Activated T-cell treated with anti-CD3 and anti-CD28 coated beads, Interleukin-2, amount 50 U/mL, for 72 hours (primary cell): ENCODE measurements at regions not wholly inside any gene's neighbourhood (a gene's known extent, or its start where the extent isn't known, plus 50 kb on each side); places are given as distances from the start of the nearest gene placed in this dataset.
"Not testable (repeated sequence)": the region's sequence is repeated elsewhere in the genome, so short reads cannot be mapped to it uniquely, and the experiment has no call there.

Experiments
- ATAC-seq, 2 donors: fragments of 150-1000 bp; cut with Tn5 transposase; replicated peaks in 1 of 2; 2 replicates each; pipeline ENCODE4 v1.10.0; 2021; ENCODE audit warnings: moderate library complexity in 2 of 2, mild to moderate bottlenecking in 1 of 2
- DNase-seq, 2 donors: peaks; one replicate each; pipeline ENCODE4 v3.0.0; 2021 to 2022; ENCODE audit warnings: mixed read lengths in 1 of 2
- H3K27ac Mint-ChIP-seq: one replicate; pipeline ENCODE4 v1.8.0; 2022; ENCODE audit warnings: mild to moderate bottlenecking, moderate library complexity, mixed read lengths
- H3K27me3 Mint-ChIP-seq: one replicate; pipeline ENCODE4 v1.8.0; 2022; ENCODE audit warnings: low read depth, mixed read lengths
- H3K36me3 Mint-ChIP-seq, 2 donors: one replicate each; pipeline ENCODE4 v1.8.0; 2022; ENCODE audit warnings: mixed read lengths in 2 of 2, mild to moderate bottlenecking in 1 of 2; ENCODE audit not compliant: insufficient read depth in 2 of 2
- H3K4me1 Mint-ChIP-seq: one replicate; pipeline ENCODE4 v1.8.0; 2022; ENCODE audit warnings: low read depth, mixed read lengths
- H3K4me3 Mint-ChIP-seq, 2 donors: one replicate each; pipeline ENCODE4 v1.8.0; 2022; ENCODE audit warnings: mild to moderate bottlenecking in 2 of 2, mixed read lengths in 2 of 2, moderate library complexity in 2 of 2
- H3K9me3 Mint-ChIP-seq, 2 donors: one replicate each; pipeline ENCODE4 v1.8.0; 2022; ENCODE audit warnings: mixed read lengths in 2 of 2

- Mint-ChIP-seq H3K4me3 (no peak overlapping the region), H3K9me3 (no peaks in the 10 kb centered on the region), H3K36me3 (no peaks in the 10 kb centered on the region), H3K27ac (no peak overlapping the region), H3K27me3 (no peaks in the 10 kb centered on the region), H3K4me1 (no peaks in the 10 kb centered on the region)
- ATAC-seq = no peak
- no peak for DNase-seq
These were observed 2369.4 kb upstream of the ACO1 start for GRCh38 chr9:30015073-30015472.

GRCh38 chr9:30020161-30020560 is 2364.3 kb upstream of the ACO1 start:
- ATAC-seq (no peak), DNase-seq (no peak)
- Mint-ChIP-seq H3K36me3 (no peaks in the 10 kb centered on the region), H3K27ac (no peak overlapping the region), H3K9me3 (peaks cover 0 to 3% of the 10 kb centered on the region in 2 donors), H3K4me3 (no peak overlapping the region), H3K27me3 (no peaks in the 10 kb centered on the region), H3K4me1 (no peaks in the 10 kb centered on the region)

- no peaks in the 10 kb centered on the region for H3K4me1 Mint-ChIP-seq
- peaks cover 4% of the 10 kb centered on the region in 2 donors for H3K9me3 Mint-ChIP-seq
- no peaks in the 10 kb centered on the region for H3K36me3 Mint-ChIP-seq
- no peak for DNase-seq
- no peaks in the 10 kb centered on the region for H3K27me3 Mint-ChIP-seq
- no peak overlapping the region for H3K4me3 Mint-ChIP-seq
- H3K27ac Mint-ChIP-seq = no peak overlapping the region
- ATAC-seq = no peak
These were observed 2348.7 kb upstream of the ACO1 start for GRCh38 chr9:30035761-30036160.

GRCh38 chr9:30036558-30036957 is 2347.9 kb upstream of the ACO1 start:
- ATAC-seq (no peak), DNase-seq (no peak)
- Mint-ChIP-seq H3K27ac (no peak overlapping the region), H3K36me3 (no peaks in the 10 kb centered on the region), H3K4me3 (no peak overlapping the region), H3K4me1 (no peaks in the 10 kb centered on the region), H3K9me3 (peaks cover 4% of the 10 kb centered on the region in 2 donors), H3K27me3 (no peaks in the 10 kb centered on the region)

GRCh38 chr9:30039712-30040111 is 2344.7 kb upstream of the ACO1 start:
- Mint-ChIP-seq H3K27me3 (no peaks in the 10 kb centered on the region), H3K27ac (no peak overlapping the region), H3K4me1 (no peaks in the 10 kb centered on the region), H3K9me3 (peaks cover 0 to 2% of the 10 kb centered on the region in 2 donors), H3K36me3 (no peaks in the 10 kb centered on the region), H3K4me3 (no peak overlapping the region)
- DNase-seq (no peak), ATAC-seq (no peak)

- no peak overlapping the region for H3K4me3 Mint-ChIP-seq
- H3K9me3 Mint-ChIP-seq = peaks cover 0 to 2% of the 10 kb centered on the region in 2 donors
- ATAC-seq (no peak), DNase-seq (no peak)
- no peaks in the 10 kb centered on the region for H3K4me1 Mint-ChIP-seq
- no peaks in the 10 kb centered on the region for H3K27me3 Mint-ChIP-seq
- no peak overlapping the region for H3K27ac Mint-ChIP-seq
- H3K36me3 Mint-ChIP-seq = no peaks in the 10 kb centered on the region
These were observed 2336.0 kb upstream of the ACO1 start for GRCh38 chr9:30048396-30048795.

GRCh38 chr9:30058463-30058862 is 2326.0 kb upstream of the ACO1 start:
- H3K4me3 Mint-ChIP-seq = no peak overlapping the region
- no peaks in the 10 kb centered on the region for H3K36me3 Mint-ChIP-seq
- no peaks in the 10 kb centered on the region for H3K9me3 Mint-ChIP-seq
- DNase-seq (no peak), ATAC-seq (no peak)
- no peaks in the 10 kb centered on the region for H3K4me1 Mint-ChIP-seq
- no peaks in the 10 kb centered on the region for H3K27me3 Mint-ChIP-seq
- H3K27ac Mint-ChIP-seq = no peak overlapping the region

GRCh38 chr9:30060976-30061375 is 2323.5 kb upstream of the ACO1 start:
- Mint-ChIP-seq H3K36me3 (no peaks in the 10 kb centered on the region), H3K27ac (no peak overlapping the region), H3K9me3 (peaks cover 1 to 2% of the 10 kb centered on the region in 2 donors), H3K4me3 (no peak overlapping the region), H3K27me3 (no peaks in the 10 kb centered on the region), H3K4me1 (no peaks in the 10 kb centered on the region)
- DNase-seq = no peak
- no peak for ATAC-seq

- DNase-seq (no peak), ATAC-seq (no peak)
- Mint-ChIP-seq H3K27me3 (no peaks in the 10 kb centered on the region), H3K4me1 (no peaks in the 10 kb centered on the region), H3K9me3 (peaks cover 1 to 2% of the 10 kb centered on the region in 2 donors), H3K27ac (no peak overlapping the region), H3K4me3 (no peak overlapping the region), H3K36me3 (no peaks in the 10 kb centered on the region)
These were observed 2318.6 kb upstream of the ACO1 start for GRCh38 chr9:30065888-30066287.

- not testable (repeated sequence) for H3K4me3 Mint-ChIP-seq, H3K9me3 Mint-ChIP-seq, H3K36me3 Mint-ChIP-seq, H3K27ac Mint-ChIP-seq, DNase-seq, H3K4me1 Mint-ChIP-seq, ATAC-seq, H3K27me3 Mint-ChIP-seq
These were observed 2315.2 kb upstream of the ACO1 start for GRCh38 chr9:30069236-30069635.

- Mint-ChIP-seq H3K27ac (peak overlapping the region; percentile 35), H3K4me3 (peak overlapping the region in 1 of 2 donors; percentile 41), H3K36me3 (peaks cover 2 to 5% of the 10 kb centered on the region in 2 donors), H3K27me3 (no peaks in the 10 kb centered on the region), H3K4me1 (peaks cover 26% of the 10 kb centered on the region), H3K9me3 (peaks cover 9 to 10% of the 10 kb centered on the region in 2 donors)
- ATAC-seq = peak in 1 of 2 donors; percentile 20
- no peak for DNase-seq
These were observed 2309.4 kb upstream of the ACO1 start for GRCh38 chr9:30075022-30075421.

GRCh38 chr9:30075451-30076199 is 2308.8 kb upstream of the ACO1 start:
- Mint-ChIP-seq H3K4me1 (peaks cover 26% of the 10 kb centered on the region), H3K9me3 (peaks cover 9 to 10% of the 10 kb centered on the region in 2 donors), H3K27ac (peak overlapping the region; percentile 35), H3K36me3 (peaks cover 2 to 5% of the 10 kb centered on the region in 2 donors), H3K4me3 (peak overlapping the region in 1 of 2 donors; percentile 41), H3K27me3 (no peaks in the 10 kb centered on the region)
- DNase-seq = peak; percentile 35 to 70
- ATAC-seq = peak; percentile 89

GRCh38 chr9:30078195-30078594 is 2306.2 kb upstream of the ACO1 start:
- DNase-seq = no peak
- H3K36me3 Mint-ChIP-seq = peaks cover 2 to 5% of the 10 kb centered on the region in 2 donors
- no peaks in the 10 kb centered on the region for H3K27me3 Mint-ChIP-seq
- H3K4me3 Mint-ChIP-seq = no peak overlapping the region
- no peak for ATAC-seq
- peaks cover 7% of the 10 kb centered on the region in 2 donors for H3K9me3 Mint-ChIP-seq
- peaks cover 26% of the 10 kb centered on the region for H3K4me1 Mint-ChIP-seq
- no peak overlapping the region for H3K27ac Mint-ChIP-seq

- H3K27me3 Mint-ChIP-seq = no peaks in the 10 kb centered on the region
- H3K36me3 Mint-ChIP-seq = peaks cover 0 to 2% of the 10 kb centered on the region in 2 donors
- H3K9me3 Mint-ChIP-seq = peaks cover 1 to 4% of the 10 kb centered on the region in 2 donors
- no peaks in the 10 kb centered on the region for H3K4me1 Mint-ChIP-seq
- no peak overlapping the region for H3K4me3 Mint-ChIP-seq
- no peak overlapping the region for H3K27ac Mint-ChIP-seq
- DNase-seq = no peak
- ATAC-seq = no peak
These were observed 2295.0 kb upstream of the ACO1 start for GRCh38 chr9:30089428-30089827.
